ENCODE measurements at regions not wholly inside any gene's neighbourhood (a gene's known extent, or its start where the extent isn't known, plus 50 kb on each side); places are given as distances from the start of the nearest gene placed in this dataset.

GRCh38 chrX:10079231-10079630 is 77.5 kb upstream of the CLCN4 start:
- no peak for TF ChIP-seq EZH2 (IDR thresholded peaks at IDR 0.05; ENCODE audit: borderline replicate concordance, low read depth, low read length, poor library complexity, severe bottlenecking)
- TF ChIP-seq CTCF (conservative IDR thresholded peaks at IDR 0.05; ENCODE audit: low read depth, low read length), result no peak

Data from A673 (cell line).